DOHH2 (cell line): ENCODE measurements at regions not wholly inside any gene's neighbourhood (a gene's known extent, or its start where the extent isn't known, plus 50 kb on each side); places are given as distances from the start of the nearest gene placed in this dataset.

ENCODE experiments used
- EZH2phosphoT487 ChIP-seq: fragments of 200-600 bp; sonication (generic); IDR thresholded peaks from 2 replicates; pipeline ENCODE4 v1.6.1; 2017; ENCODE audit warnings: borderline replicate concordance, mild to moderate bottlenecking, antibody characterized with exemption, low read length, moderate library complexity, mixed read lengths
- TF ChIP-seq, protein P1 (sequence below): fragments of 200-600 bp; sonication (generic); IDR thresholded peaks from one replicate; pipeline ENCODE4 v1.5.1; 2014; ENCODE audit warnings: antibody characterized with exemption, mild to moderate bottlenecking, low read depth, low read length; ENCODE audit not compliant: poor library complexity, severe bottlenecking

DNA sequence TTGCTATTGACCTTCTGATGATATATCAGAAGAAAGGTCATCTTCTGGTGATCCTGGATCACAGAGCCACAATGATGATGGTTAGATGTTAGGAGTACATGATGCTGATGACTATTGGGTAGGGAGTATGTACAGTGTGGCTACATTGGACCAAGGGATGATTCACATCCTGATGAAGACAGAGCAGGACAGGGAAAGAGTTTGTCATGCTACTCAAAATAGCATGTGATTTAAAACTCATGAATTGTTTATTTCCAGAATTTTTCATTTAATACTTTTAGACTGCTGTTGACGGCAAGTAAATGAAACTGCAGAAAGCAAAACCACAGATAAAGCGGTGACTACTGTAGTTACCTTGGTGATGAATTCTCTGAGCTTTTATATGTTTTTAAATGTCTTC is 397.3 kb downstream of the PPP1R3A start:
- TF ChIP-seq, protein P1, sequence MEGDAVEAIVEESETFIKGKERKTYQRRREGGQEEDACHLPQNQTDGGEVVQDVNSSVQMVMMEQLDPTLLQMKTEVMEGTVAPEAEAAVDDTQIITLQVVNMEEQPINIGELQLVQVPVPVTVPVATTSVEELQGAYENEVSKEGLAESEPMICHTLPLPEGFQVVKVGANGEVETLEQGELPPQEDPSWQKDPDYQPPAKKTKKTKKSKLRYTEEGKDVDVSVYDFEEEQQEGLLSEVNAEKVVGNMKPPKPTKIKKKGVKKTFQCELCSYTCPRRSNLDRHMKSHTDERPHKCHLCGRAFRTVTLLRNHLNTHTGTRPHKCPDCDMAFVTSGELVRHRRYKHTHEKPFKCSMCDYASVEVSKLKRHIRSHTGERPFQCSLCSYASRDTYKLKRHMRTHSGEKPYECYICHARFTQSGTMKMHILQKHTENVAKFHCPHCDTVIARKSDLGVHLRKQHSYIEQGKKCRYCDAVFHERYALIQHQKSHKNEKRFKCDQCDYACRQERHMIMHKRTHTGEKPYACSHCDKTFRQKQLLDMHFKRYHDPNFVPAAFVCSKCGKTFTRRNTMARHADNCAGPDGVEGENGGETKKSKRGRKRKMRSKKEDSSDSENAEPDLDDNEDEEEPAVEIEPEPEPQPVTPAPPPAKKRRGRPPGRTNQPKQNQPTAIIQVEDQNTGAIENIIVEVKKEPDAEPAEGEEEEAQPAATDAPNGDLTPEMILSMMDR: no peak
- TF ChIP-seq EZH2phosphoT487: no peak
